GM23248 (cell line): ENCODE measurements at regions not wholly inside any gene's neighbourhood (a gene's known extent, or its start where the extent isn't known, plus 50 kb on each side); places are given as distances from the start of the nearest gene placed in this dataset.
"Not testable (repeated sequence)": the region's sequence is repeated elsewhere in the genome, so short reads cannot be mapped to it uniquely, and the experiment has no call there.

Experiments used
- DNase-seq: peaks from one replicate; pipeline ENCODE4 v3.0.0-alpha.2; 2015
- H2AFZ ChIP-seq: fragments of 200-600 bp; sonication (generic); 2 replicates; pipeline ENCODE4 v1.6.1; 2016; ENCODE audit warnings: antibody characterized with exemption
- H3F3A ChIP-seq: fragments of 200-600 bp; sonication (generic); 2 replicates; pipeline ENCODE4 v1.6.1; 2016; ENCODE audit warnings: mild to moderate bottlenecking, antibody characterized with exemption, mixed run types; ENCODE audit not compliant: insufficient read depth
- H3K27ac ChIP-seq: fragments of 200-600 bp; sonication (generic); 2 replicates; pipeline ENCODE4 v1.5.1; 2016; ENCODE audit warnings: mild to moderate bottlenecking
- H3K27me3 ChIP-seq: fragments of 200-600 bp; sonication (generic); replicated peaks from 2 replicates; pipeline ENCODE4 v1.6.1; 2016; ENCODE audit warnings: mild to moderate bottlenecking; ENCODE audit not compliant: insufficient read depth
- H3K36me3 ChIP-seq: fragments of 200-600 bp; sonication (generic); 2 replicates; pipeline ENCODE4 v1.6.1; 2016; ENCODE audit warnings: low read depth, mild to moderate bottlenecking
- H3K4me1 ChIP-seq: fragments of 200-600 bp; sonication (generic); 2 replicates; pipeline ENCODE4 v1.6.1; 2016; ENCODE audit warnings: mild to moderate bottlenecking; ENCODE audit not compliant: insufficient read depth
- H3K4me2 ChIP-seq: fragments of 200-600 bp; sonication (generic); one replicate; pipeline ENCODE4 v1.6.1; 2016; ENCODE audit warnings: mild to moderate bottlenecking; ENCODE audit not compliant: unreplicated experiment
- H3K4me3 ChIP-seq: fragments of 200-600 bp; sonication (generic); 2 replicates; pipeline ENCODE4 v1.5.1; 2016; ENCODE audit warnings: mild to moderate bottlenecking
- H3K79me2 ChIP-seq: fragments of 200-600 bp; sonication (generic); 2 replicates; pipeline ENCODE4 v1.6.1; 2016; ENCODE audit warnings: mild to moderate bottlenecking; ENCODE audit not compliant: insufficient read depth
- H3K9ac ChIP-seq: fragments of 200-600 bp; sonication (generic); 2 replicates; pipeline ENCODE4 v1.6.1; 2016; ENCODE audit warnings: mild to moderate bottlenecking
- H3K9me2 ChIP-seq: fragments of 200-600 bp; sonication (generic); 2 replicates; pipeline ENCODE4 v1.6.1; 2016; ENCODE audit warnings: mixed run types, mild to moderate bottlenecking, moderate library complexity; ENCODE audit not compliant: insufficient read depth
- H3K9me3 ChIP-seq: fragments of 200-600 bp; sonication (generic); one replicate; pipeline ENCODE4 v1.6.1; 2017; ENCODE audit warnings: low read depth
- H4K20me1 ChIP-seq: fragments of 200-600 bp; sonication (generic); 2 replicates; pipeline ENCODE4 v1.6.0; 2016; ENCODE audit not compliant: insufficient read depth
- EZH2 ChIP-seq: fragments of 200-600 bp; sonication (generic); IDR thresholded peaks from 2 replicates; pipeline ENCODE4 v1.6.1; 2018; ENCODE audit warnings: antibody characterized with exemption, mild to moderate bottlenecking; ENCODE audit not compliant: insufficient read depth, poor library complexity, severe bottlenecking
- EZH2phosphoT487 ChIP-seq: fragments of 200-600 bp; sonication (generic); IDR thresholded peaks from 2 replicates; pipeline ENCODE4 v1.6.1; 2018; ENCODE audit warnings: antibody characterized with exemption, moderate library complexity, mild to moderate bottlenecking, low read depth; ENCODE audit not compliant: insufficient read depth
- WGBS, 2 experiments: methylation state at CpG; one replicate each; pipeline ENCODE4 v1.1.6; 2015 to 2017; ENCODE audit warnings: low lambda C conversion rate in 2 of 2, low coverage in 1 of 2; ENCODE audit errors: missing lambda C conversion rate in 2 of 2; 5-methylcytosine and 5-hydroxymethylcytosine counted together
- in situ Hi-C: fragments of 300-500 bp; cut with MboI; formaldehyde crosslinking; loops from 2 replicates; pipeline ENCODE4 v1.15.0; 2020

GRCh38 chr2:129035992-129036391 is 717.3 kb upstream of the HS6ST1 start:
- Histone ChIP-seq H4K20me1 (no peaks in the 10 kb centered on the region), H3K4me2 (no peak overlapping the region), H3K4me1 (no peaks in the 10 kb centered on the region), H2AFZ (no peak overlapping the region), H3K9ac (no peak overlapping the region), H3K9me2 (0 out of 2 replicates have a peak, but pooled peaks cover 2% of the 10 kb centered on the region), H3K27me3 (no peaks in the 10 kb centered on the region), H3K4me3 (no peak overlapping the region), H3F3A (no peaks in the 10 kb centered on the region), H3K27ac (no peak overlapping the region), H3K79me2 (no peaks in the 10 kb centered on the region), H3K36me3 (no peaks in the 10 kb centered on the region), H3K9me3 (no peaks in the 10 kb centered on the region)
- in situ Hi-C loops: no loop called here
- WGBS, 2 experiments: 5 to 12% methylated on average over 3 of the region's 3 CpGs
- DNase-seq: no peak
- TF ChIP-seq EZH2 (no peak), EZH2phosphoT487 (no peak)

GRCh38 chr2:129043677-129044076 is 725.0 kb upstream of the HS6ST1 start:
- not testable (repeated sequence) for H3K4me1 ChIP-seq, H3K9me3 ChIP-seq, DNase-seq

GRCh38 chr2:129046475-129046874 is 727.8 kb upstream of the HS6ST1 start:
- H3K4me3 ChIP-seq, H3K4me1 ChIP-seq, H3K4me2 ChIP-seq, H2AFZ ChIP-seq, H3F3A ChIP-seq, in situ Hi-C loops, H3K9me2 ChIP-seq, H3K79me2 ChIP-seq, H3K9ac ChIP-seq, H4K20me1 ChIP-seq, H3K36me3 ChIP-seq, DNase-seq, H3K27ac ChIP-seq, H3K9me3 ChIP-seq, H3K27me3 ChIP-seq: not testable (repeated sequence)
- 0 to 14% methylated on average over 1 of the region's 1 CpG for WGBS, 2 experiments

More at GRCh38 chr2:129043677-129044076, 725.0 kb upstream of the HS6ST1 start:
- H3K79me2 ChIP-seq, H3K9me2 ChIP-seq, H4K20me1 ChIP-seq, H3K9ac ChIP-seq, H3K4me2 ChIP-seq, H3K4me3 ChIP-seq, H2AFZ ChIP-seq, H3K27ac ChIP-seq, H3F3A ChIP-seq, H3K36me3 ChIP-seq, in situ Hi-C loops, H3K27me3 ChIP-seq: not testable (repeated sequence)
- 61 to 70% methylated on average over 9 to 10 of the region's 10 CpGs for WGBS, 2 experiments

GRCh38 chr2:129050101-129050500 is 731.4 kb upstream of the HS6ST1 start:
- in situ Hi-C loops: no loop called here
- Histone ChIP-seq H3K9me3 (no peaks in the 10 kb centered on the region), H3K36me3 (no peaks in the 10 kb centered on the region), H3K4me3 (no peak overlapping the region), H3K4me2 (no peak overlapping the region), H3K4me1 (no peaks in the 10 kb centered on the region), H4K20me1 (no peaks in the 10 kb centered on the region), H3K27me3 (no peaks in the 10 kb centered on the region), H3K9ac (no peak overlapping the region), H3K9me2 (no peaks in the 10 kb centered on the region), H3K79me2 (no peaks in the 10 kb centered on the region), H3K27ac (no peak overlapping the region), H2AFZ (no peak overlapping the region), H3F3A (no peaks in the 10 kb centered on the region)
- 21 to 33% methylated on average over 3 of the region's 3 CpGs for WGBS, 2 experiments
- DNase-seq: no peak
- no peak for TF ChIP-seq EZH2

- WGBS, 2 experiments: 42 to 46% methylated on average over 8 of the region's 8 CpGs
- no peak for DNase-seq
- H3K4me2 ChIP-seq: no peak overlapping the region
- H3K4me3 ChIP-seq: no peak overlapping the region
- H3K27me3 ChIP-seq: no peaks in the 10 kb centered on the region
- no peaks in the 10 kb centered on the region for H3K9me2 ChIP-seq
- no peaks in the 10 kb centered on the region for H3K4me1 ChIP-seq
- no peak overlapping the region for H3K9ac ChIP-seq
- no peaks in the 10 kb centered on the region for H3K79me2 ChIP-seq
- no peaks in the 10 kb centered on the region for H4K20me1 ChIP-seq
- H3K9me3 ChIP-seq: no peaks in the 10 kb centered on the region
- TF ChIP-seq EZH2phosphoT487 (no peak), EZH2 (no peak)
- H3F3A ChIP-seq: no peaks in the 10 kb centered on the region
- in situ Hi-C loops: no loop called here
- H3K36me3 ChIP-seq: no peaks in the 10 kb centered on the region
- H2AFZ ChIP-seq: no peak overlapping the region
- no peak overlapping the region for H3K27ac ChIP-seq
These were observed 736.6 kb upstream of the HS6ST1 start for GRCh38 chr2:129055242-129055641.
